KMS-11 (cell line): ENCODE measurements at regions not wholly inside any gene's neighbourhood (a gene's known extent, or its start where the extent isn't known, plus 50 kb on each side); places are given as distances from the start of the nearest gene placed in this dataset.

Source experiments
- H2AFZ ChIP-seq: fragments of 200-600 bp; sonication (generic); 2 replicates; pipeline ENCODE4 v1.6.1; 2016; ENCODE audit warnings: antibody characterized with exemption, mixed run types, low read depth
- H3K27ac ChIP-seq: fragments of 200-600 bp; sonication (generic); 2 replicates; pipeline ENCODE4 v1.6.1; 2016; ENCODE audit warnings: mild to moderate bottlenecking, mixed run types
- H3K27me3 ChIP-seq: fragments of 200-600 bp; sonication (generic); 2 replicates; pipeline ENCODE4 v1.6.1; 2017; ENCODE audit warnings: mild to moderate bottlenecking, low read depth, mixed run types, moderate library complexity; ENCODE audit not compliant: insufficient read depth
- H3K36me3 ChIP-seq: fragments of 200-600 bp; sonication (generic); 2 replicates; pipeline ENCODE4 v1.6.1; 2017; ENCODE audit warnings: mild to moderate bottlenecking, mixed run types; ENCODE audit not compliant: insufficient read depth
- H3K4me1 ChIP-seq: fragments of 200-600 bp; sonication (generic); 2 replicates; pipeline ENCODE4 v1.6.1; 2016; ENCODE audit warnings: mild to moderate bottlenecking, low read depth, mixed run types; ENCODE audit not compliant: poor library complexity, severe bottlenecking
- H3K4me2 ChIP-seq: fragments of 200-600 bp; sonication (generic); 2 replicates; pipeline ENCODE4 v1.7.0; 2016; ENCODE audit warnings: mild to moderate bottlenecking, mixed run types
- H3K4me3 ChIP-seq: fragments of 200-600 bp; sonication (generic); IDR thresholded peaks from 2 replicates; pipeline ENCODE4 v1.6.1; 2017; ENCODE audit warnings: low read depth, low read length, mixed read lengths; ENCODE audit not compliant: insufficient read depth
- H3K79me2 ChIP-seq: fragments of 200-600 bp; sonication (generic); 2 replicates; pipeline ENCODE4 v1.6.1; 2016; ENCODE audit warnings: low read depth, mixed run types; ENCODE audit not compliant: insufficient read depth
- H3K9ac ChIP-seq: fragments of 200-600 bp; sonication (generic); 2 replicates; pipeline ENCODE4 v1.6.1; 2016; ENCODE audit warnings: mild to moderate bottlenecking, mixed run types
- H4K20me1 ChIP-seq: fragments of 200-600 bp; sonication (generic); 2 replicates; pipeline ENCODE4 v1.6.1; 2016; ENCODE audit warnings: mild to moderate bottlenecking, mixed run types; ENCODE audit not compliant: insufficient read depth
- TF ChIP-seq, protein P1 (sequence below): fragments of 200-600 bp; sonication (generic); conservative IDR thresholded peaks from 2 replicates; pipeline ENCODE4 v1.6.1; 2017; ENCODE audit warnings: low read depth, mild to moderate bottlenecking, antibody characterized with exemption, low read length, moderate library complexity, mixed read lengths

DNA sequence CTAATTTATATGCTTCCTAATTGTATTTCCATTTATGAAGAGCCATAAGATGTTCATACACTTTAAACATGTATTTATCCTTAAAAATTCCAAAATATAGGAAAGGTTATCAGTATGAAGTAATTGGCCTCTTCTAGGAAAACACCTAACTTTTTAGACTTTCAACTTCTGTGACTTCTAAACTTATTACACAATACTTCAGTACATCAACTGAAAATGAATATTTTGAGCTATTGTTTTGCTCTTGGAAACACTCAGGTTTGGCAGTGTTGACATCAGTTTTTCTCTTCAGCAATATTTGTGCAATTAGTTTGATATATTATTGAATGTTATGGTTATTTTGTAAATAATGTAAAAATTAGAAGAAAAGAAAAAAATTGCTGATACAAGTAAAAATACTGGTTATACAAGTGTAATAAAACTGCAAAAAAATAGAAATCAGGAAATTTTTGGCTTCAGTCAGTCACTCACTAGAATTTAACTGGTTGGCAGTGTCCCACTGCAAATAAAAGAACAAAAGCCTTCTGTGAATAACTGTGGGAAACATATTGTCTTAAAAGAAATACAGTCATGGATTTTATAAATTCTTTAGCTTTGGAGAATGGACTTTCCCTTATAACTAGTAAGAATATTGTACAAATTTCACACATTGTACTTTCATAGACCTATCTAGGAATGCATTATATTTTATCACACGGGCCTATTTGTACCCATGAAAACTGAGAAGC lies 635.9 kb downstream of the TLE1 start:
- H3K27ac ChIP-seq = no peak overlapping the region

GRCh38 chr9:81052846-81053245 lies 636.5 kb downstream of the TLE1 start:
- TF ChIP-seq, protein P1, sequence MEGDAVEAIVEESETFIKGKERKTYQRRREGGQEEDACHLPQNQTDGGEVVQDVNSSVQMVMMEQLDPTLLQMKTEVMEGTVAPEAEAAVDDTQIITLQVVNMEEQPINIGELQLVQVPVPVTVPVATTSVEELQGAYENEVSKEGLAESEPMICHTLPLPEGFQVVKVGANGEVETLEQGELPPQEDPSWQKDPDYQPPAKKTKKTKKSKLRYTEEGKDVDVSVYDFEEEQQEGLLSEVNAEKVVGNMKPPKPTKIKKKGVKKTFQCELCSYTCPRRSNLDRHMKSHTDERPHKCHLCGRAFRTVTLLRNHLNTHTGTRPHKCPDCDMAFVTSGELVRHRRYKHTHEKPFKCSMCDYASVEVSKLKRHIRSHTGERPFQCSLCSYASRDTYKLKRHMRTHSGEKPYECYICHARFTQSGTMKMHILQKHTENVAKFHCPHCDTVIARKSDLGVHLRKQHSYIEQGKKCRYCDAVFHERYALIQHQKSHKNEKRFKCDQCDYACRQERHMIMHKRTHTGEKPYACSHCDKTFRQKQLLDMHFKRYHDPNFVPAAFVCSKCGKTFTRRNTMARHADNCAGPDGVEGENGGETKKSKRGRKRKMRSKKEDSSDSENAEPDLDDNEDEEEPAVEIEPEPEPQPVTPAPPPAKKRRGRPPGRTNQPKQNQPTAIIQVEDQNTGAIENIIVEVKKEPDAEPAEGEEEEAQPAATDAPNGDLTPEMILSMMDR = no peak
- Histone ChIP-seq H4K20me1 (no peaks in the 10 kb centered on the region), H3K4me3 (no peak overlapping the region), H3K9ac (no peak overlapping the region), H3K4me2 (peak overlapping the region; percentile 37), H3K27ac (no peak overlapping the region), H2AFZ (peak overlapping the region; percentile 10; the same call in 1 of the 2 replicates), H3K4me1 (peaks cover 16% of the 10 kb centered on the region), H3K27me3 (no peaks in the 10 kb centered on the region), H3K79me2 (no peaks in the 10 kb centered on the region), H3K36me3 (no peaks in the 10 kb centered on the region)

More for the DNA sequence above, 635.9 kb downstream of the TLE1 start:
- Histone ChIP-seq H3K79me2 (no peaks in the 10 kb centered on the region), H3K4me1 (peaks cover 16% of the 10 kb centered on the region), H3K27me3 (no peaks in the 10 kb centered on the region), H3K9ac (no peak overlapping the region), H4K20me1 (no peaks in the 10 kb centered on the region), H3K36me3 (no peaks in the 10 kb centered on the region), H2AFZ (no peak overlapping the region; the same call in 1 of the 2 replicates), H3K4me3 (no peak overlapping the region), H3K4me2 (peak overlapping the region; percentile 37)
- TF ChIP-seq, protein P1 = no peak

- H3K79me2 ChIP-seq = no peaks in the 10 kb centered on the region
- no peaks in the 10 kb centered on the region for H4K20me1 ChIP-seq
- H3K27ac ChIP-seq = no peak overlapping the region
- H3K4me3 ChIP-seq = no peak overlapping the region
- TF ChIP-seq, protein P1 = no peak
- H3K9ac ChIP-seq = no peak overlapping the region
- no peaks in the 10 kb centered on the region for H3K4me1 ChIP-seq
- H3K4me2 ChIP-seq = no peak overlapping the region
- no peak overlapping the region for H2AFZ ChIP-seq
- H3K36me3 ChIP-seq = no peaks in the 10 kb centered on the region
- H3K27me3 ChIP-seq = no peaks in the 10 kb centered on the region
Measured at GRCh38 chr9:81047280-81047679, 642.1 kb downstream of the TLE1 start.

- H2AFZ ChIP-seq = no peak overlapping the region
- TF ChIP-seq, protein P1 = no peak
Measured at GRCh38 chr9:81045658-81046057, 643.7 kb downstream of the TLE1 start.

More at GRCh38 chr9:81045658-81046057, 643.7 kb downstream of the TLE1 start:
- no peak overlapping the region for H3K4me3 ChIP-seq
- H4K20me1 ChIP-seq = no peaks in the 10 kb centered on the region
- no peak overlapping the region for H3K27ac ChIP-seq
- no peak overlapping the region for H3K9ac ChIP-seq
- no peaks in the 10 kb centered on the region for H3K27me3 ChIP-seq
- no peaks in the 10 kb centered on the region for H3K36me3 ChIP-seq
- H3K4me1 ChIP-seq = no peaks in the 10 kb centered on the region
- H3K79me2 ChIP-seq = no peaks in the 10 kb centered on the region
- H3K4me2 ChIP-seq = no peak overlapping the region
